GM13977 (cell line): ENCODE measurements at regions not wholly inside any gene's neighbourhood (a gene's known extent, or its start where the extent isn't known, plus 50 kb on each side); places are given as distances from the start of the nearest gene placed in this dataset.

ENCODE experiments used
- DNase-seq: peaks from one replicate; pipeline ENCODE4 v3.0.0; 2012; ENCODE audit warnings: low spot score
- in situ Hi-C: fragments of 300-500 bp; cut with MboI; formaldehyde crosslinking; loops from one replicate; pipeline ENCODE4 v1.12.0; 2022; ENCODE audit warnings: low sequenced_read_pairs, low pct_unique_long_range_greater_than_20kb, mixed read lengths, inconsistent platforms; ENCODE audit not compliant: unreplicated experiment
- TF ChIP-seq, protein P1 (sequence below): IDR thresholded peaks from 2 replicates; pipeline ENCODE4 v1.5.1; 2012; ENCODE audit warnings: mild to moderate bottlenecking, control low read depth; ENCODE audit not compliant: insufficient read depth; ENCODE audit errors: extremely low read depth, missing control alignments

DNA sequence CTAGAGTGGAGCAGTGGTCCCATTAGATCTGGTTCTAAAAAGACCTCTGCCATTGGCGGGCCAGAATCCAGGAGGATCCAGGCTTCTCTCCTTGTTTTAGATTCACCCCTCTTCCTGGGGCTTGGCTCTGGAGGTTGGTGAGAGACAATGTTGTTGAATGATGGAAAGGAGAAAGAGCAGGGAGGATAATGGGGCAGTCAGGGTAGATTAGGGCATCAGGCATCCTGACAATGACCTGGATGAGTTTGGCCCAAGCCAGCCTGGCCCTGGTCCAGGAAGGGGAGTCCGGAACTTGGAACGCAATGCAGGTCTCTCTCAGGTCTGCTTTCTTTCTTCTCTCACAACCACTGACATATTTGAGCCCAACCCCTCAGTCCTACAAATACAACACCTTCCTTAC lies 260.1 kb upstream of the RASGRP1 start:
- TF ChIP-seq, protein P1, sequence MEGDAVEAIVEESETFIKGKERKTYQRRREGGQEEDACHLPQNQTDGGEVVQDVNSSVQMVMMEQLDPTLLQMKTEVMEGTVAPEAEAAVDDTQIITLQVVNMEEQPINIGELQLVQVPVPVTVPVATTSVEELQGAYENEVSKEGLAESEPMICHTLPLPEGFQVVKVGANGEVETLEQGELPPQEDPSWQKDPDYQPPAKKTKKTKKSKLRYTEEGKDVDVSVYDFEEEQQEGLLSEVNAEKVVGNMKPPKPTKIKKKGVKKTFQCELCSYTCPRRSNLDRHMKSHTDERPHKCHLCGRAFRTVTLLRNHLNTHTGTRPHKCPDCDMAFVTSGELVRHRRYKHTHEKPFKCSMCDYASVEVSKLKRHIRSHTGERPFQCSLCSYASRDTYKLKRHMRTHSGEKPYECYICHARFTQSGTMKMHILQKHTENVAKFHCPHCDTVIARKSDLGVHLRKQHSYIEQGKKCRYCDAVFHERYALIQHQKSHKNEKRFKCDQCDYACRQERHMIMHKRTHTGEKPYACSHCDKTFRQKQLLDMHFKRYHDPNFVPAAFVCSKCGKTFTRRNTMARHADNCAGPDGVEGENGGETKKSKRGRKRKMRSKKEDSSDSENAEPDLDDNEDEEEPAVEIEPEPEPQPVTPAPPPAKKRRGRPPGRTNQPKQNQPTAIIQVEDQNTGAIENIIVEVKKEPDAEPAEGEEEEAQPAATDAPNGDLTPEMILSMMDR: no peak
- in situ Hi-C loops: no loop called here
- DNase-seq: no peak

DNA sequence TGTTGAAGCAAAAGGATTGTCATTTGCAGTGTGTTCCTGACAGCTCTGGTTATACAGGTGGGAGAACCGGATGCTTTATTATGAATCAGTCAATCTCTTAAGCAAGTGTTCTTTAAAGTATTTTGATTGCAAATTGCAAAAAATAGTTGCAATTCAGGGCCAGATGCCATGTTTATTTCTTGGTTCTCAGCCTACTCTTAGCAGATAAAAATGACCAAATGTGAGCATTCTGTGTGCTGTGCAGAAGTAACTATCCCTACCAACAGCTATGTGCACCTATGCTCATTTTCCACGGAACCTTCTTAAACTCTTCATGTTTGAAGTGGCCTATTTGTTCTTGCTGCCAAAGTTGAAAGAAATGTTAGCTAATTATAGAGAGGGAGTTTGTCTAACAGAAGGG lies 262.3 kb upstream of the RASGRP1 start:
- in situ Hi-C loops: no loop called here
- no peak for DNase-seq
- TF ChIP-seq, protein P1: no peak

DNA sequence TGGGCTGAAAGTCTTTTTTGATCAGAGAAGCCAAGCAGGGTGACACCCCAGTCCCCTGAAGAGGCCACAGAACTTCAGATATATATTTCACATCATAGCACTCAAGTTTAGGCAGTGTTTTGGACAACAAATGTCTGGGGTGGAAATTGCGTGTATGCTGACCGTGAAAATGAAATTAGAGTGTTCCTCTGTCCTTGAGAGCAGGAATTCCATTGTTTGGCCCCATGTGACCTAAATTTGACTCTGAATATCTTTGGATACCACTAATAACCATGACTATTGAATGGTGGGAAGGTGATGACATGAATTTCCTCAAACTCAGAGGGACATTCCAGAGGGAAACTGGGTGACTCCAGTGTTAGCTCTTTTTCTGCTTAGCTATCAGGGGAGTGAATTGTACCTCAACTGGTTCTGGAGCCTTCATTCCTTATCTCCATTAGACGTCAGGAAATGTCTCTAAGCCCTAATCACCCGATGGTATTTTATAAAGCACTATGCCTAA lies 263.5 kb upstream of the RASGRP1 start:
- in situ Hi-C loops: no loop called here

DNA sequence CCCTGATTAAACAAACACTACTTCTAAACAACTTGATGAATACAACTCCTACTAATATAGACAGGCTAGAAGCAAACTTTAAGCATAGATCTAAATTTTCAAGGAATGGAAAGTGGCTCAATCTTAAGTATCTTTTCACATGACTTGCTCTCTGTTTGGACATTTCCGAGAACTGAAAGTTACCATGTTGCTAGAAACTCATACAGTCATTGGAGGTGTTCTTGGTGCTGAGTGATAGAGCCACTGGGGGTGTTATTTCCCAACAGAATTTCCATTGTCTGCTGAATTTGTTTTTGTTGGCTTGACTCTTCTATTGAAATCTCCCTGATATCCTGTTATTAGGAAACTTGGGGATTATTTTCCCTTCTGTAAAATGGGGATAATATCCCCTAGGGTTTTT lies 264.5 kb upstream of the RASGRP1 start:
- in situ Hi-C loops: no loop called here
- no peak for DNase-seq
- TF ChIP-seq, protein P1: no peak

More for the DNA sequence above, 263.5 kb upstream of the RASGRP1 start:
- TF ChIP-seq, protein P1: no peak
- DNase-seq: no peak

DNA sequence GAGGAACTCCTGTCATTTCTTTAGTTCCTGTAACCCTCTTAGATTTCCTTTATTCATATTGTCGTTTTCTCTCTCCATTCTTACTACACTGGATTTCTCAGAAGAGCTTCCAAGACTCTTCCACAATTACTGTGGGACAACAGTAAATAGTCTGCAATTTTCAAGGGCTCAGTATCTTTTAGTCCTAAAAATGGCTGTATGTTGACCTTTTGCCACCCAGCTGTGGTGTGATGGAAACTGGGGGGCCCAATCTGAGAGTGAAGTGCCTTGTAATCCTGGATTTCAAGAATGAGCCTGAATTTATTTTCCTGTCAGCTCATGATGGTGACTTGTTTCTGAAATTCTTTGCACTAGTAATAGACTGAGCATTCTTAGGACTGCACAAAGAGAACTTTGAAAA lies 277.6 kb upstream of the RASGRP1 start:
- in situ Hi-C loops: no loop called here
- TF ChIP-seq, protein P1: no peak

DNA sequence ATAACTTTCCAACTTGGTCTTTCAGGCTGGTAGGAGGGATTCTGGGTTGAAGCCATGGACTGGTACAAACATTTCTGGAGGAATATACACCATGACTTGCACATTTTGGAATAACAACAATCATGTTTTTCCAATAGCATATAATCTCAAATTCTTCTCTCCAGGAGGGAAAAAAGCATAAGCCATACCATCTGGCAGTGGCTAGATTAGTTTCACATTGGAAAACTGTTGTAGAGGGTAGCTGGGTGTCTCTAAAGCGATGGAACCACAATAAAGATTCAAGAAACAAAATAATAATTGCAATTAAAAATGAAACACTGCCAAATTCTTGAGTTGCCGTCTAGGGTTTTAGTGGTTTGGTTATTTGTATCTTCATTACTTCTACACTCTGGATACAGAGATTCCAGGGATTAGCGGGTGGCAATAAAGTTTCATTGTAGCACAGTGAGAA lies 278.5 kb upstream of the RASGRP1 start:
- TF ChIP-seq, protein P1: no peak
- DNase-seq: no peak
- in situ Hi-C loops: no loop called here

More for the DNA sequence above, 277.6 kb upstream of the RASGRP1 start:
- no peak for DNase-seq
